ENCODE measurements at regions not wholly inside any gene's neighbourhood (a gene's known extent, or its start where the extent isn't known, plus 50 kb on each side); places are given as distances from the start of the nearest gene placed in this dataset.

GRCh38 chr16:86924537-86924936 is 346.2 kb downstream of the FOXL1 start:
- DNase-seq (ENCODE audit: extremely low read depth in 1 of 2, low read depth in 1 of 2) = no peak

GRCh38 chr16:86925067-86925791 is 346.9 kb downstream of the FOXL1 start:
- no peak for DNase-seq (ENCODE audit: extremely low read depth in 1 of 2, low read depth in 1 of 2)

GRCh38 chr16:86926181-86927094 is 348.1 kb downstream of the FOXL1 start:
- DNase-seq (ENCODE audit: extremely low read depth in 1 of 2, low read depth in 1 of 2) = no peak

- no peak for DNase-seq (ENCODE audit: extremely low read depth in 1 of 2, low read depth in 1 of 2)
Observed at GRCh38 chr16:86927699-86928098, 349.4 kb downstream of the FOXL1 start.

GRCh38 chr16:86928523-86929011 is 350.2 kb downstream of the FOXL1 start:
- DNase-seq (ENCODE audit: extremely low read depth in 1 of 2, low read depth in 1 of 2) = no peak

- no peak for DNase-seq (ENCODE audit: extremely low read depth in 1 of 2, low read depth in 1 of 2)
Observed at GRCh38 chr16:86929057-86929871, 350.9 kb downstream of the FOXL1 start.

GRCh38 chr16:86930001-86930400 is 351.7 kb downstream of the FOXL1 start:
- no peak for DNase-seq (ENCODE audit: extremely low read depth in 1 of 2, low read depth in 1 of 2)

GRCh38 chr16:86930663-86931373 is 352.5 kb downstream of the FOXL1 start:
- DNase-seq (ENCODE audit: extremely low read depth in 1 of 2, low read depth in 1 of 2) = no peak

- no peak for DNase-seq (ENCODE audit: extremely low read depth in 1 of 2, low read depth in 1 of 2)
Observed at GRCh38 chr16:86931410-86931941, 353.1 kb downstream of the FOXL1 start.

- no peak for DNase-seq (ENCODE audit: extremely low read depth in 1 of 2, low read depth in 1 of 2)
Observed at GRCh38 chr16:86932130-86932982, 354.0 kb downstream of the FOXL1 start.

- DNase-seq (ENCODE audit: extremely low read depth in 1 of 2, low read depth in 1 of 2) = no peak
Observed at GRCh38 chr16:86934581-86935375, 356.4 kb downstream of the FOXL1 start.

- DNase-seq (ENCODE audit: extremely low read depth in 1 of 2, low read depth in 1 of 2) = no peak
Observed at GRCh38 chr16:86939609-86940008, 361.3 kb downstream of the FOXL1 start.

GRCh38 chr16:86941731-86942130 is 363.4 kb downstream of the FOXL1 start:
- DNase-seq (ENCODE audit: extremely low read depth in 1 of 2, low read depth in 1 of 2) = no peak

- no peak for DNase-seq (ENCODE audit: extremely low read depth in 1 of 2, low read depth in 1 of 2)
Observed at GRCh38 chr16:86942151-86943051, 364.1 kb downstream of the FOXL1 start.

- no peak for DNase-seq (ENCODE audit: extremely low read depth in 1 of 2, low read depth in 1 of 2)
Observed at GRCh38 chr16:86945166-86945900, 367.0 kb downstream of the FOXL1 start.

GRCh38 chr16:86946396-86946795 is 368.0 kb downstream of the FOXL1 start:
- DNase-seq (ENCODE audit: extremely low read depth in 1 of 2, low read depth in 1 of 2) = no peak

- DNase-seq (ENCODE audit: extremely low read depth in 1 of 2, low read depth in 1 of 2) = no peak
Observed at GRCh38 chr16:86946981-86947380, 368.6 kb downstream of the FOXL1 start.

All from activated CD8-positive, alpha-beta memory T cell treated with anti-CD3 and anti-CD28 coated beads for 1 hour (primary cell).